Hematopoietic multipotent progenitor cell treated with erythropoietin and hydrocortisone succinate and interleukin-3 and kit ligand, for 6 days (in vitro differentiated cells): ENCODE measurements at regions not wholly inside any gene's neighbourhood (a gene's known extent, or its start where the extent isn't known, plus 50 kb on each side); places are given as distances from the start of the nearest gene placed in this dataset.

Experiments
- DNase-seq: peaks from one replicate; pipeline ENCODE4 v3.0.0-alpha.2; 2015

- no peak for DNase-seq
These were observed 136.1 kb upstream of the CNTN4 start for GRCh38 chr3:1962396-1963088.

GRCh38 chr3:1963896-1964295, 134.8 kb upstream of the CNTN4 start:
- no peak for DNase-seq

GRCh38 chr3:1967525-1967924, 131.1 kb upstream of the CNTN4 start:
- DNase-seq: no peak

- DNase-seq: no peak
These were observed 129.4 kb upstream of the CNTN4 start for GRCh38 chr3:1969281-1969680.

- DNase-seq: no peak
These were observed 126.9 kb upstream of the CNTN4 start for GRCh38 chr3:1971780-1972179.

GRCh38 chr3:1979961-1980615, 118.6 kb upstream of the CNTN4 start:
- no peak for DNase-seq

- DNase-seq: no peak
These were observed 110.7 kb upstream of the CNTN4 start for GRCh38 chr3:1987980-1988379.

- DNase-seq: no peak
These were observed 99.9 kb upstream of the CNTN4 start for GRCh38 chr3:1998739-1999138.

- no peak for DNase-seq
These were observed 97.2 kb upstream of the CNTN4 start for GRCh38 chr3:2001306-2002108.

GRCh38 chr3:2023959-2024358, 74.7 kb upstream of the CNTN4 start:
- peak; percentile 22 for DNase-seq

- no peak for DNase-seq
These were observed 74.0 kb upstream of the CNTN4 start for GRCh38 chr3:2024713-2025112.

- DNase-seq: no peak
These were observed 69.1 kb upstream of the CNTN4 start for GRCh38 chr3:2029559-2029958.

- DNase-seq: no peak
These were observed 62.6 kb upstream of the CNTN4 start for GRCh38 chr3:2036076-2036475.

- no peak for DNase-seq
These were observed 56.7 kb upstream of the CNTN4 start for GRCh38 chr3:2041931-2042330.
